ENCODE measurements at regions not wholly inside any gene's neighbourhood (a gene's known extent, or its start where the extent isn't known, plus 50 kb on each side); places are given as distances from the start of the nearest gene placed in this dataset.

GRCh38 chr18:21183670-21184069 lies 58.4 kb upstream of the GREB1L start:
- Histone ChIP-seq H3T11ph (ENCODE audit: low read length) (no peak overlapping the region), H2AK5ac (ENCODE audit: insufficient read length, low read length) (no peak overlapping the region), H3K23ac (ENCODE audit: insufficient read length, low read depth, low read length) (no peak overlapping the region), H4K91ac (ENCODE audit: insufficient read length, low read depth, low read length) (no peak overlapping the region), H3K27me3 (ENCODE audit: insufficient read depth, low read length) (no peaks in the 10 kb centered on the region), H3K56ac (ENCODE audit: insufficient read length, low read depth, low read length) (no peak overlapping the region), H3K9me3 (ENCODE audit: control insufficient read depth, low read depth, low read length) (no peaks in the 10 kb centered on the region), H3K79me2 (ENCODE audit: insufficient read depth, low read length) (no peaks in the 10 kb centered on the region), H3K14ac (ENCODE audit: insufficient read depth, low read length) (no peak overlapping the region), H3K9ac (ENCODE audit: extremely low read depth, insufficient read length, low read length) (no peak overlapping the region), H3K79me1 (ENCODE audit: insufficient read depth, low read depth, low read length, poor library complexity, severe bottlenecking) (no peaks in the 10 kb centered on the region), H2AFZ (ENCODE audit: low read length) (no peak overlapping the region), H2BK12ac (ENCODE audit: insufficient read length, low read depth, low read length) (no peak overlapping the region), H2BK5ac (ENCODE audit: insufficient read length, low read length) (no peak overlapping the region), H2BK15ac (ENCODE audit: low read depth, low read length) (no peak overlapping the region), H3K4ac (ENCODE audit: low read depth, low read length) (no peak overlapping the region), H2BK20ac (ENCODE audit: low read depth, low read length, poor library complexity, severe bottlenecking) (no peak overlapping the region), H4K5ac (ENCODE audit: insufficient read length, low read depth, low read length) (no peak overlapping the region), H3K4me1 (ENCODE audit: insufficient read depth, low read length) (no peaks in the 10 kb centered on the region), H3K4me2 (ENCODE audit: insufficient read depth, insufficient read length, low read length) (no peak overlapping the region), H3K23me2 (ENCODE audit: insufficient read length, low read depth, low read length, poor library complexity, severe bottlenecking) (no peaks in the 10 kb centered on the region), H3K27ac (ENCODE audit: insufficient read length, low read depth, low read length) (no peak overlapping the region), H2BK120ac (ENCODE audit: low read depth, low read length, poor library complexity, severe bottlenecking) (no peak overlapping the region), H4K8ac (replicated peaks; ENCODE audit: insufficient read length, low read depth, low read length) (no peak overlapping the region), H4K20me1 (ENCODE audit: control insufficient read depth, insufficient read depth, insufficient read length) (no peaks in the 10 kb centered on the region), H3K18ac (ENCODE audit: insufficient read length, low read depth, low read length) (no peak overlapping the region)
- Mint-ChIP-seq H3K4me3 (no peak overlapping the region), H3K36me3 (ENCODE audit: insufficient read depth in 1 of 3, low read depth in 3 of 3) (no peaks in the 10 kb centered on the region), H3K27ac (no peak overlapping the region; a peak in 1 of 7 replicates), H3K4me1 (no peaks in the 10 kb centered on the region), H3K9me3 (no peaks in the 10 kb centered on the region), H3K27me3 (ENCODE audit: low read depth) (no peaks in the 10 kb centered on the region)
- no peak for DNase-seq
- no CpG with 5 or more reads among the region's 3 CpGs for WGBS (ENCODE audit: extremely low coverage, insufficient read length, low lambda C conversion rate)
- TF ChIP-seq CTCF (conservative IDR thresholded peaks at IDR 0.05), result no peak

Measured in H9 (cell line).